Ectodermal cell (in vitro differentiated cells): ENCODE measurements at regions not wholly inside any gene's neighbourhood (a gene's known extent, or its start where the extent isn't known, plus 50 kb on each side); places are given as distances from the start of the nearest gene placed in this dataset.

ENCODE experiments used
- H3K27ac ChIP-seq: 2 replicates; pipeline ENCODE4 v1.7.0; 2013; ENCODE audit warnings: mild to moderate bottlenecking, low read depth, low read length; ENCODE audit not compliant: insufficient read depth, poor library complexity, severe bottlenecking
- H3K27me3 ChIP-seq: 2 replicates; pipeline ENCODE4 v1.7.0; 2013; ENCODE audit warnings: mild to moderate bottlenecking, low read length; ENCODE audit not compliant: insufficient read depth, control insufficient read depth, poor library complexity, severe bottlenecking
- H3K36me3 ChIP-seq: one replicate; pipeline ENCODE4 v1.7.0; 2013; ENCODE audit warnings: low read length; ENCODE audit not compliant: control insufficient read depth, insufficient read depth
- H3K4me1 ChIP-seq: one replicate; pipeline ENCODE4 v1.7.0; 2013; ENCODE audit warnings: low read length; ENCODE audit not compliant: control insufficient read depth, insufficient read depth
- H3K4me3 ChIP-seq: 2 replicates; pipeline ENCODE4 v1.7.0; 2013; ENCODE audit warnings: low read depth, low read length, control low read depth; ENCODE audit not compliant: insufficient read depth
- H3K9me3 ChIP-seq: 2 replicates; pipeline ENCODE4 v1.7.0; 2013; ENCODE audit warnings: mild to moderate bottlenecking, low read length, moderate library complexity; ENCODE audit not compliant: control insufficient read depth
- WGBS, 2 experiments: methylation state at CpG; one replicate each; pipeline ENCODE4 v1.1.7; 2013; ENCODE audit warnings: missing lambda C conversion rate in 2 of 2; 5-methylcytosine and 5-hydroxymethylcytosine counted together

- 70% methylated on average over 3 of the region's 3 CpGs for WGBS, 2 experiments
- H3K9me3 ChIP-seq, result no peaks in the 10 kb centered on the region
- H3K36me3 ChIP-seq, result no peaks in the 10 kb centered on the region
- no peaks in the 10 kb centered on the region for H3K27me3 ChIP-seq
- no peaks in the 10 kb centered on the region for H3K4me1 ChIP-seq
- no peak overlapping the region for H3K27ac ChIP-seq
- H3K4me3 ChIP-seq, result no peak overlapping the region
Measured at GRCh38 chr13:84237143-84237542, 354.9 kb upstream of the SLITRK1 start.

GRCh38 chr13:84234416-84234815 is 352.1 kb upstream of the SLITRK1 start:
- H3K4me3 ChIP-seq, result no peak overlapping the region
- no peaks in the 10 kb centered on the region for H3K4me1 ChIP-seq
- no peak overlapping the region for H3K27ac ChIP-seq
- H3K36me3 ChIP-seq, result no peaks in the 10 kb centered on the region
- no peaks in the 10 kb centered on the region for H3K27me3 ChIP-seq
- H3K9me3 ChIP-seq, result no peaks in the 10 kb centered on the region

- H3K27me3 ChIP-seq, result no peaks in the 10 kb centered on the region
- H3K27ac ChIP-seq, result no peak overlapping the region
- WGBS, 2 experiments, result no CpG with 5 or more reads among the region's 1 CpG
- no peaks in the 10 kb centered on the region for H3K36me3 ChIP-seq
- no peaks in the 10 kb centered on the region for H3K9me3 ChIP-seq
- H3K4me3 ChIP-seq, result no peak overlapping the region
- no peaks in the 10 kb centered on the region for H3K4me1 ChIP-seq
Measured at GRCh38 chr13:84230568-84230967, 348.3 kb upstream of the SLITRK1 start.

GRCh38 chr13:84211048-84211447 is 328.8 kb upstream of the SLITRK1 start:
- no peaks in the 10 kb centered on the region for H3K36me3 ChIP-seq
- 86 to 95% methylated on average over 2 of the region's 2 CpGs for WGBS, 2 experiments
- H3K27me3 ChIP-seq, result no peaks in the 10 kb centered on the region
- H3K4me3 ChIP-seq, result no peak overlapping the region
- H3K27ac ChIP-seq, result no peak overlapping the region
- no peaks in the 10 kb centered on the region for H3K9me3 ChIP-seq
- no peaks in the 10 kb centered on the region for H3K4me1 ChIP-seq

- Histone ChIP-seq H3K9me3 (no peaks in the 10 kb centered on the region), H3K36me3 (no peaks in the 10 kb centered on the region), H3K4me3 (no peak overlapping the region), H3K27ac (no peak overlapping the region), H3K27me3 (no peaks in the 10 kb centered on the region), H3K4me1 (no peaks in the 10 kb centered on the region)
- 92 to 93% methylated on average over 7 of the region's 7 CpGs for WGBS, 2 experiments
Measured at GRCh38 chr13:84208246-84208910, 326.1 kb upstream of the SLITRK1 start.

GRCh38 chr13:84207509-84207908 is 325.2 kb upstream of the SLITRK1 start:
- no peaks in the 10 kb centered on the region for H3K9me3 ChIP-seq
- no peak overlapping the region for H3K4me3 ChIP-seq
- H3K36me3 ChIP-seq, result no peaks in the 10 kb centered on the region
- no peaks in the 10 kb centered on the region for H3K4me1 ChIP-seq
- H3K27me3 ChIP-seq, result no peaks in the 10 kb centered on the region
- no peak overlapping the region for H3K27ac ChIP-seq
- WGBS, 2 experiments, result 90 to 95% methylated on average over 2 of the region's 2 CpGs

GRCh38 chr13:84200971-84201370 is 318.7 kb upstream of the SLITRK1 start:
- Histone ChIP-seq H3K27ac (no peak overlapping the region), H3K36me3 (no peaks in the 10 kb centered on the region), H3K27me3 (no peaks in the 10 kb centered on the region), H3K9me3 (no peaks in the 10 kb centered on the region), H3K4me3 (no peak overlapping the region), H3K4me1 (no peaks in the 10 kb centered on the region)
- 79% methylated on average over 3 of the region's 4 CpGs; no CpG with 5 or more reads in 1 of the 2 experiments for WGBS, 2 experiments

GRCh38 chr13:84192125-84192524 is 309.9 kb upstream of the SLITRK1 start:
- Histone ChIP-seq H3K4me3 (no peak overlapping the region), H3K36me3 (no peaks in the 10 kb centered on the region), H3K4me1 (no peaks in the 10 kb centered on the region), H3K27ac (no peak overlapping the region), H3K27me3 (no peaks in the 10 kb centered on the region), H3K9me3 (no peaks in the 10 kb centered on the region)
- WGBS, 2 experiments, result 95 to 97% methylated on average over 3 of the region's 3 CpGs

GRCh38 chr13:84191139-84191538 is 308.9 kb upstream of the SLITRK1 start:
- Histone ChIP-seq H3K9me3 (no peaks in the 10 kb centered on the region), H3K4me1 (no peaks in the 10 kb centered on the region), H3K27me3 (no peaks in the 10 kb centered on the region), H3K36me3 (no peaks in the 10 kb centered on the region), H3K27ac (no peak overlapping the region), H3K4me3 (no peak overlapping the region)
- 88 to 91% methylated on average over 4 of the region's 4 CpGs for WGBS, 2 experiments

- Histone ChIP-seq H3K4me3 (no peak overlapping the region), H3K27me3 (no peaks in the 10 kb centered on the region)
- 90 to 100% methylated on average over 1 of the region's 1 CpG for WGBS, 2 experiments
Measured at GRCh38 chr13:84187626-84188025, 305.4 kb upstream of the SLITRK1 start.

More at GRCh38 chr13:84187626-84188025, 305.4 kb upstream of the SLITRK1 start:
- no peaks in the 10 kb centered on the region for H3K4me1 ChIP-seq
- H3K9me3 ChIP-seq, result no peaks in the 10 kb centered on the region
- no peak overlapping the region for H3K27ac ChIP-seq
- no peaks in the 10 kb centered on the region for H3K36me3 ChIP-seq
